BE2C (cell line): ENCODE measurements at regions not wholly inside any gene's neighbourhood (a gene's known extent, or its start where the extent isn't known, plus 50 kb on each side); places are given as distances from the start of the nearest gene placed in this dataset.

Experiments used
- DNase-seq: peaks from one replicate; pipeline ENCODE4 v3.0.0-alpha.2; 2020
- H3K27me3 ChIP-seq: fragments of 250-450 bp; sonication (Bioruptor Pico); 2 replicates; pipeline ENCODE4 v1.5.1; 2020; ENCODE audit warnings: mild to moderate bottlenecking
- H3K36me3 ChIP-seq: fragments of 250-450 bp; sonication (Bioruptor Pico); 2 replicates; pipeline ENCODE4 v1.5.1; 2020; ENCODE audit warnings: mild to moderate bottlenecking
- H3K4me1 ChIP-seq: fragments of 250-450 bp; sonication (Bioruptor Pico); 2 replicates; pipeline ENCODE4 v1.5.1; 2020
- H3K4me3 ChIP-seq: 2 replicates; pipeline ENCODE4 v1.5.1; 2011; ENCODE audit warnings: low read depth, low read length
- H3K9me3 ChIP-seq: fragments of 250-450 bp; sonication (Bioruptor Pico); 2 replicates; pipeline ENCODE4 v1.5.1; 2020
- CTCF ChIP-seq: IDR thresholded peaks from 2 replicates; pipeline ENCODE4 v1.5.1; 2012; ENCODE audit warnings: mild to moderate bottlenecking, low read depth, low read length

DNA sequence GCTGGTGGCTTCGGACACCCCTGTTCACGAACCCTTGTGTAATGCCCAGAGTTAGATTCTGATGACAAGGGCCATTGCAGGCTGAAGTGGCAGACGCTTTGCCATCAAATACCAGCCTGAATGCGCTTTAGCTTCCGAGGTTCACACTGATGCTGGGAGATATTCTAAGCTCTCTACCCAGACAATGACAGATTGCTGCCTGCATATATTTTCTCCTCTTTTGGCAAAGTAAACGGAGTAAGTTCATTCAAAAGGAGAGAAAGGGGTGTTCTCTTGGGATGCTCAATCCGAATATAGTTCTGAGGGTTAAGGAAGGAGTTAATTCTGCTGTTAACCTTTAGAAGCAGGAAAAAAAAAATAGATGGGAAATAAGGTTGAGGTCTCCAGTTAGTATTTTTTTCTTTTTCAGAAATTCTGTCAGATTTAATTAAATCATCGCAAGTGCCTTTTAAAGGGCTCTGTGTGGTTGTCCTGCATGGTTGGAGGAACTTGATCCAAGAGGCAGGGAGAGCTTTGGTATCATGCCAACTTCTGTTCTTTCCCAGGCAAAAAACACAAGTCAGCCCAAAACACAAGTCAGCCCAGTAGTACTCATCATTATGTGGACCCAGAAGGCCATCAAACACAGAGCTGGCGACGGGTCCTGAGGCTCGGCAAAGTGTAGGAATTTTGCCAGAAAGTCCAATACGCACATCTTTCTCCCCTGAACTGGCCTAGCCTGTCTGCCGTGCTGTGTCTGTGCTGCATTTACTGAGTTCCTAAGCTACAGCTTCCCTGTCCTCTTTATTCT lies 70.9 kb upstream of the ST8SIA2 start:
- TF ChIP-seq CTCF, result no peak
- H3K36me3 ChIP-seq, result no peaks in the 10 kb centered on the region
- DNase-seq, result no peak
- H3K4me1 ChIP-seq, result peaks cover 5% of the 10 kb centered on the region
- H3K27me3 ChIP-seq, result peaks cover 8% of the 10 kb centered on the region; the same call in 1 of the 2 replicates
- no peak overlapping the region for H3K4me3 ChIP-seq
- H3K9me3 ChIP-seq, result no peaks in the 10 kb centered on the region; the same call in 1 of the 2 replicates

GRCh38 chr15:92323525-92323924 lies 70.2 kb upstream of the ST8SIA2 start:
- TF ChIP-seq CTCF, result no peak
- H3K36me3 ChIP-seq, result no peaks in the 10 kb centered on the region
- no peaks in the 10 kb centered on the region; the same call in 1 of the 2 replicates for H3K9me3 ChIP-seq
- no peak for DNase-seq
- peaks cover 5% of the 10 kb centered on the region; the same call in 1 of the 2 replicates for H3K27me3 ChIP-seq
- H3K4me3 ChIP-seq, result no peak overlapping the region
- H3K4me1 ChIP-seq, result peaks cover 5% of the 10 kb centered on the region

- H3K27me3 ChIP-seq, result no peaks in the 10 kb centered on the region; the same call in 1 of the 2 replicates
- peaks cover 5% of the 10 kb centered on the region for H3K4me1 ChIP-seq
- no peak for DNase-seq
- no peak for TF ChIP-seq CTCF
- no peak overlapping the region for H3K4me3 ChIP-seq
- no peaks in the 10 kb centered on the region for H3K36me3 ChIP-seq
- H3K9me3 ChIP-seq, result no peaks in the 10 kb centered on the region; the same call in 1 of the 2 replicates
Observed at GRCh38 chr15:92324101-92324963, 69.3 kb upstream of the ST8SIA2 start.

- no peaks in the 10 kb centered on the region; the same call in 1 of the 2 replicates for H3K9me3 ChIP-seq
- no peaks in the 10 kb centered on the region for H3K36me3 ChIP-seq
- peaks cover 5% of the 10 kb centered on the region for H3K4me1 ChIP-seq
- peak; percentile 30 for DNase-seq
- no peak for TF ChIP-seq CTCF
- no peaks in the 10 kb centered on the region for H3K27me3 ChIP-seq
- no peak overlapping the region for H3K4me3 ChIP-seq
Observed at GRCh38 chr15:92326236-92326635, 67.4 kb upstream of the ST8SIA2 start.

GRCh38 chr15:92327033-92327432 lies 66.6 kb upstream of the ST8SIA2 start:
- Histone ChIP-seq H3K4me3 (no peak overlapping the region), H3K36me3 (no peaks in the 10 kb centered on the region), H3K4me1 (peaks cover 5% of the 10 kb centered on the region), H3K27me3 (no peaks in the 10 kb centered on the region), H3K9me3 (peaks cover 3% of the 10 kb centered on the region; the same call in 1 of the 2 replicates)
- DNase-seq, result no peak
- TF ChIP-seq CTCF, result no peak

DNA sequence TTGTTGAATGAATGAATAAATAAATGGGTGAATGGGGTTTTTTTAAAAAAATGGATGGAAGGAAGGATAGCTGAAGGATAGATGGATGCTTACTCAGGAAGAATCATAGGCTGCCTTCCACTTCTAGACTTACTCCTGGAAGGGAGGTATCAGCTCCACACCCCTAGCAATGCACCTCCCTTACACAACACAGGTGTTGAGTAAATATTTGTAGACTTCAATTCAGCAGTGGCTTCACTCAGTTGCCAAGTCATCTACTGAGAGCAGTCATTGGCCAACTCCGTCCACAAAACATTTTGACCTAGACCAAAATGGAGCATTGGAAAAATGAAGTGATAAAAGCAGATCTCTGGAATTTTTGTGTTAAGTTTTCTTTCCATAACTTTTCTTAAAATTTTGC lies 65.5 kb upstream of the ST8SIA2 start:
- Histone ChIP-seq H3K4me1 (peaks cover 5% of the 10 kb centered on the region), H3K27me3 (no peaks in the 10 kb centered on the region), H3K4me3 (no peak overlapping the region), H3K9me3 (peaks cover 3% of the 10 kb centered on the region; the same call in 1 of the 2 replicates), H3K36me3 (no peaks in the 10 kb centered on the region)
- no peak for TF ChIP-seq CTCF
- no peak for DNase-seq
